ENCODE measurements at regions not wholly inside any gene's neighbourhood (a gene's known extent, or its start where the extent isn't known, plus 50 kb on each side); places are given as distances from the start of the nearest gene placed in this dataset.

- POLR2A ChIA-PET: no interaction called here
- ATAC-seq: no peak
- BruUV-seq (replicated peaks): no TSS peak
Observed at GRCh38 chr3:30986551-30986950, 92.1 kb upstream of the GADL1 start.

GRCh38 chr3:30988769-30989168 lies 94.3 kb upstream of the GADL1 start:
- BruUV-seq (replicated peaks): no TSS peak
- in situ Hi-C loops (cut with HindIII; ENCODE audit: extremely low pct_ligation_motif_present, low pct_unique_long_range_greater_than_20kb): no loop called here
- Histone ChIP-seq H3K9me3 (ENCODE audit: low read length) (no peaks in the 10 kb centered on the region), H3K9ac (ENCODE audit: insufficient read depth, low read depth, low read length) (no peak overlapping the region), H3K4me1 (ENCODE audit: insufficient read depth, low read length) (no peaks in the 10 kb centered on the region), H3K27me3 (ENCODE audit: control insufficient read depth in 1 of 2, insufficient read depth in 2 of 2, low read length in 2 of 2) (no peaks in the 10 kb centered on the region; a peak in 1 of 5 replicates), H3K36me3 (replicated peaks in 1 of 2; ENCODE audit: control insufficient read depth in 1 of 2, insufficient read depth in 2 of 2, low read length in 2 of 2) (no peaks in the 10 kb centered on the region), H4K20me1 (ENCODE audit: insufficient read depth, low read length) (no peaks in the 10 kb centered on the region), H3K4me3 (replicated peaks in 1 of 3; ENCODE audit: insufficient read depth in 1 of 3, low read depth in 2 of 3, low read length in 3 of 3) (no peak overlapping the region), H3K4me2 (ENCODE audit: low read depth, low read length) (no peak overlapping the region), H3K79me2 (ENCODE audit: insufficient read depth, low read length) (no peaks in the 10 kb centered on the region), H2AFZ (ENCODE audit: low read length) (no peak overlapping the region), H3K27ac (ENCODE audit: extremely low read length, insufficient read depth, low read length) (no peak overlapping the region)
- CTCF ChIA-PET (ENCODE audit: low intra/inter-chr PET ratio, low total read pairs): no interaction called here
- ATAC-seq (no peak), FAIRE-seq (no peak), DNase-seq (ENCODE audit: low spot score) (no peak)
- WGBS (ENCODE audit: low lambda C conversion rate): 1% methylated on average over 3 of the region's 3 CpGs
- intact Hi-C loops (cut with micrococcal nuclease; ENCODE audit: unreplicated experiment): no loop called here
- TF ChIP-seq, protein P1, sequence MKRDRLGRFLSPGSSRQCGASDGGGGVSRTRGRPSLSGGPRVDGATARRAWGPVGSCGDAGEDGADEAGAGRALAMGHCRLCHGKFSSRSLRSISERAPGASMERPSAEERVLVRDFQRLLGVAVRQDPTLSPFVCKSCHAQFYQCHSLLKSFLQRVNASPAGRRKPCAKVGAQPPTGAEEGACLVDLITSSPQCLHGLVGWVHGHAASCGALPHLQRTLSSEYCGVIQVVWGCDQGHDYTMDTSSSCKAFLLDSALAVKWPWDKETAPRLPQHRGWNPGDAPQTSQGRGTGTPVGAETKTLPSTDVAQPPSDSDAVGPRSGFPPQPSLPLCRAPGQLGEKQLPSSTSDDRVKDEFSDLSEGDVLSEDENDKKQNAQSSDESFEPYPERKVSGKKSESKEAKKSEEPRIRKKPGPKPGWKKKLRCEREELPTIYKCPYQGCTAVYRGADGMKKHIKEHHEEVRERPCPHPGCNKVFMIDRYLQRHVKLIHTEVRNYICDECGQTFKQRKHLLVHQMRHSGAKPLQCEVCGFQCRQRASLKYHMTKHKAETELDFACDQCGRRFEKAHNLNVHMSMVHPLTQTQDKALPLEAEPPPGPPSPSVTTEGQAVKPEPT (CRISPR knock-in tag; IDR thresholded peaks at IDR 0.05; ENCODE audit: low read depth): no peak
- no peak for TF ChIP-seq PAF1 (CRISPR knock-in tag; IDR thresholded peaks at IDR 0.05)
- no peak for TF ChIP-seq ISL2 (CRISPR knock-in tag; IDR thresholded peaks at IDR 0.05)
- TF ChIP-seq ZNF724P (CRISPR knock-in tag; IDR thresholded peaks at IDR 0.05; ENCODE audit: borderline replicate concordance): no peak
- no peak for TF ChIP-seq ZNF468 (CRISPR knock-in tag; IDR thresholded peaks at IDR 0.05)
- no peak for TF ChIP-seq HDAC1 (CRISPR knock-in tag; IDR thresholded peaks at IDR 0.05)
- POLR2A ChIA-PET: no interaction called here

More at GRCh38 chr3:30986551-30986950, 92.1 kb upstream of the GADL1 start:
- 65% methylated on average over 3 of the region's 3 CpGs for WGBS (ENCODE audit: low lambda C conversion rate)
- Histone ChIP-seq H3K4me3 (replicated peaks in 1 of 3; ENCODE audit: insufficient read depth in 1 of 3, low read depth in 2 of 3, low read length in 3 of 3) (no peak overlapping the region), H3K27me3 (ENCODE audit: control insufficient read depth in 1 of 2, insufficient read depth in 2 of 2, low read length in 2 of 2) (peaks cover 1 to 9% of the 10 kb centered on the region in 2 experiments; a peak in 3 of 5 replicates), H3K27ac (ENCODE audit: extremely low read length, insufficient read depth, low read length) (no peak overlapping the region), H2AFZ (ENCODE audit: low read length) (no peak overlapping the region), H4K20me1 (ENCODE audit: insufficient read depth, low read length) (no peaks in the 10 kb centered on the region), H3K9me3 (ENCODE audit: low read length) (no peaks in the 10 kb centered on the region), H3K4me2 (ENCODE audit: low read depth, low read length) (no peak overlapping the region), H3K4me1 (ENCODE audit: insufficient read depth, low read length) (no peaks in the 10 kb centered on the region), H3K36me3 (replicated peaks in 1 of 2; ENCODE audit: control insufficient read depth in 1 of 2, insufficient read depth in 2 of 2, low read length in 2 of 2) (no peaks in the 10 kb centered on the region), H3K79me2 (ENCODE audit: insufficient read depth, low read length) (no peaks in the 10 kb centered on the region), H3K9ac (ENCODE audit: insufficient read depth, low read depth, low read length) (no peak overlapping the region)
- DNase-seq (ENCODE audit: low spot score): no peak
- in situ Hi-C loops (cut with HindIII; ENCODE audit: extremely low pct_ligation_motif_present, low pct_unique_long_range_greater_than_20kb) (no loop called here), intact Hi-C loops (cut with micrococcal nuclease; ENCODE audit: unreplicated experiment) (no loop called here)
- no peak for TF ChIP-seq RBM39 (IDR thresholded peaks at IDR 0.05; ENCODE audit: low read depth, low read length, poor library complexity, severe bottlenecking)
- no peak for TF ChIP-seq TBL1XR1 (IDR thresholded peaks at IDR 0.05; ENCODE audit: borderline replicate concordance, low read length, partially characterized antibody)
- TF ChIP-seq ETV6 (CRISPR knock-in tag; conservative IDR thresholded peaks at IDR 0.05): no peak
- no peak for TF ChIP-seq ZNF652 (CRISPR knock-in tag; IDR thresholded peaks at IDR 0.05; ENCODE audit: borderline replicate concordance, low read depth)
- TF ChIP-seq SMAD3 (CRISPR knock-in tag; IDR thresholded peaks at IDR 0.05): no peak
- TF ChIP-seq, protein P2, sequence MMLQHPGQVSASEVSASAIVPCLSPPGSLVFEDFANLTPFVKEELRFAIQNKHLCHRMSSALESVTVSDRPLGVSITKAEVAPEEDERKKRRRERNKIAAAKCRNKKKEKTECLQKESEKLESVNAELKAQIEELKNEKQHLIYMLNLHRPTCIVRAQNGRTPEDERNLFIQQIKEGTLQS (CRISPR knock-in tag; IDR thresholded peaks at IDR 0.05): no peak
- TF ChIP-seq, protein P3, sequence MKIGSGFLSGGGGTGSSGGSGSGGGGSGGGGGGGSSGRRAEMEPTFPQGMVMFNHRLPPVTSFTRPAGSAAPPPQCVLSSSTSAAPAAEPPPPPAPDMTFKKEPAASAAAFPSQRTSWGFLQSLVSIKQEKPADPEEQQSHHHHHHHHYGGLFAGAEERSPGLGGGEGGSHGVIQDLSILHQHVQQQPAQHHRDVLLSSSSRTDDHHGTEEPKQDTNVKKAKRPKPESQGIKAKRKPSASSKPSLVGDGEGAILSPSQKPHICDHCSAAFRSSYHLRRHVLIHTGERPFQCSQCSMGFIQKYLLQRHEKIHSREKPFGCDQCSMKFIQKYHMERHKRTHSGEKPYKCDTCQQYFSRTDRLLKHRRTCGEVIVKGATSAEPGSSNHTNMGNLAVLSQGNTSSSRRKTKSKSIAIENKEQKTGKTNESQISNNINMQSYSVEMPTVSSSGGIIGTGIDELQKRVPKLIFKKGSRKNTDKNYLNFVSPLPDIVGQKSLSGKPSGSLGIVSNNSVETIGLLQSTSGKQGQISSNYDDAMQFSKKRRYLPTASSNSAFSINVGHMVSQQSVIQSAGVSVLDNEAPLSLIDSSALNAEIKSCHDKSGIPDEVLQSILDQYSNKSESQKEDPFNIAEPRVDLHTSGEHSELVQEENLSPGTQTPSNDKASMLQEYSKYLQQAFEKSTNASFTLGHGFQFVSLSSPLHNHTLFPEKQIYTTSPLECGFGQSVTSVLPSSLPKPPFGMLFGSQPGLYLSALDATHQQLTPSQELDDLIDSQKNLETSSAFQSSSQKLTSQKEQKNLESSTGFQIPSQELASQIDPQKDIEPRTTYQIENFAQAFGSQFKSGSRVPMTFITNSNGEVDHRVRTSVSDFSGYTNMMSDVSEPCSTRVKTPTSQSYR (CRISPR knock-in tag; IDR thresholded peaks at IDR 0.05; ENCODE audit: borderline replicate concordance): no peak
- no peak for FAIRE-seq
- CTCF ChIA-PET (ENCODE audit: low intra/inter-chr PET ratio, low total read pairs): no interaction called here

Measured in HepG2 (cell line).